HG03565 (cell line): ENCODE measurements at regions not wholly inside any gene's neighbourhood (a gene's known extent, or its start where the extent isn't known, plus 50 kb on each side); places are given as distances from the start of the nearest gene placed in this dataset.
"Not testable (repeated sequence)": the region's sequence is repeated elsewhere in the genome, so short reads cannot be mapped to it uniquely, and the experiment has no call there.

Experiments
- ATAC-seq: cut with Tn5 transposase; IDR thresholded peaks from one replicate; pipeline ENCODE4 v1.9.1; 2021; ENCODE audit warnings: mild to moderate bottlenecking, moderate library complexity; ENCODE audit not compliant: unreplicated experiment

- ATAC-seq, result no peak
These were observed 214.5 kb upstream of the PLD5 start for GRCh38 chr1:242738702-242739645.

- no peak for ATAC-seq
These were observed 212.1 kb upstream of the PLD5 start for GRCh38 chr1:242736611-242737010.

GRCh38 chr1:242735323-242735722 is 210.8 kb upstream of the PLD5 start:
- ATAC-seq, result no peak

- ATAC-seq, result no peak
These were observed 206.9 kb upstream of the PLD5 start for GRCh38 chr1:242731446-242731845.

GRCh38 chr1:242728696-242729095 is 204.2 kb upstream of the PLD5 start:
- no peak for ATAC-seq

GRCh38 chr1:242723044-242723716 is 198.7 kb upstream of the PLD5 start:
- ATAC-seq, result no peak

- no peak for ATAC-seq
These were observed 194.5 kb upstream of the PLD5 start for GRCh38 chr1:242718967-242719366.

- no peak for ATAC-seq
These were observed 187.8 kb upstream of the PLD5 start for GRCh38 chr1:242712248-242712647.

GRCh38 chr1:242710847-242711246 is 186.3 kb upstream of the PLD5 start:
- no peak for ATAC-seq

- ATAC-seq, result no peak
These were observed 185.8 kb upstream of the PLD5 start for GRCh38 chr1:242710286-242710685.

- no peak for ATAC-seq
These were observed 179.0 kb upstream of the PLD5 start for GRCh38 chr1:242703467-242703866.

- ATAC-seq, result no peak
These were observed 168.5 kb upstream of the PLD5 start for GRCh38 chr1:242692988-242693387.

GRCh38 chr1:242691610-242691945 is 167.1 kb upstream of the PLD5 start:
- no peak for ATAC-seq

GRCh38 chr1:242690849-242691609 is 166.5 kb upstream of the PLD5 start:
- ATAC-seq, result no peak

- no peak for ATAC-seq
These were observed 164.9 kb upstream of the PLD5 start for GRCh38 chr1:242689378-242689777.

- ATAC-seq, result no peak
These were observed 150.6 kb upstream of the PLD5 start for GRCh38 chr1:242674951-242675645.

GRCh38 chr1:242673652-242674051 is 149.2 kb upstream of the PLD5 start:
- ATAC-seq, result no peak

- ATAC-seq, result not testable (repeated sequence)
These were observed 148.7 kb upstream of the PLD5 start for GRCh38 chr1:242673165-242673564.

GRCh38 chr1:242670019-242670418 is 145.5 kb upstream of the PLD5 start:
- ATAC-seq, result no peak

- no peak for ATAC-seq
These were observed 138.4 kb upstream of the PLD5 start for GRCh38 chr1:242662886-242663285.

- ATAC-seq, result not testable (repeated sequence)
These were observed 129.3 kb upstream of the PLD5 start for GRCh38 chr1:242653772-242654171.
